GM19438 (cell line): ENCODE measurements at regions not wholly inside any gene's neighbourhood (a gene's known extent, or its start where the extent isn't known, plus 50 kb on each side); places are given as distances from the start of the nearest gene placed in this dataset.
"Not testable (repeated sequence)": the region's sequence is repeated elsewhere in the genome, so short reads cannot be mapped to it uniquely, and the experiment has no call there.

ENCODE experiments used
- ATAC-seq: cut with Tn5 transposase; IDR thresholded peaks from one replicate; pipeline ENCODE4 v1.9.1; 2021; ENCODE audit warnings: low read depth; ENCODE audit not compliant: unreplicated experiment

DNA sequence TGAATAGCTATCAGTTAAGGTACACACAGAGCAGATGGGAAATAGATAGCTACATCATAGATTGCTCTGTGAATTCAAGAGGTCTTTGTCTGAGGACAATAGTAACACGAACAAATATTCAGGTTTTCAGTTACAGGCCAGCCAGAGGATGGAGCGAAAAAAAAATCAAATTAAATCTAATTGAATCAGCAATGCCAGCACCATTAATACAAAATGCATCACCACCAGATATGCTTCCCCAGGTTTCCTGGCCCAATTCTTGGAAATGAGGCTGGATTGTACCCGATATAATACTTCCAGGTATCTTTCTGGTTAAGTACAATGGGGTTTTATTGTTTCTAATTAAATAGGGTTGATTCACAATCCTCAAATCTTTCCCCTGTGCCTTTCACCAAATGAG is 975.8 kb upstream of the AUTS2 start:
- ATAC-seq: no peak

DNA sequence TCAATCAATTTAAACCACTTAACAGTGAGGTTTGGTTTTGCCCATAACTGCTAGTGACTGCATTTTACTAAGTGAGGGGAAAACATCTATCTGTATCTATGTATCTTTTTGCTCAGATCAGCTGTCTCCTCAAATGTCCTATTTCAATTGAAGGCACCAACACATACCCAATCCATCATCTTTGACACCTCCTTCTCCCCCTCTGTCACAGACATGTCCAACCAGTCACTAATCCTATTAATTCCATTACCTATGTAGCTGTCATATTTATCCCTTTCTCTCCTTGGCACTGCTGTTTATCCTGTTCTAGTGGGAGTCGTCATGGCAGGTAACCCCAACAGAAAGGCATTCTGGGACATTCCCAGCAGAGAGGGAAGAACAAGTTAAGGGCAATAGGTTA is 975.2 kb upstream of the AUTS2 start:
- no peak for ATAC-seq

DNA sequence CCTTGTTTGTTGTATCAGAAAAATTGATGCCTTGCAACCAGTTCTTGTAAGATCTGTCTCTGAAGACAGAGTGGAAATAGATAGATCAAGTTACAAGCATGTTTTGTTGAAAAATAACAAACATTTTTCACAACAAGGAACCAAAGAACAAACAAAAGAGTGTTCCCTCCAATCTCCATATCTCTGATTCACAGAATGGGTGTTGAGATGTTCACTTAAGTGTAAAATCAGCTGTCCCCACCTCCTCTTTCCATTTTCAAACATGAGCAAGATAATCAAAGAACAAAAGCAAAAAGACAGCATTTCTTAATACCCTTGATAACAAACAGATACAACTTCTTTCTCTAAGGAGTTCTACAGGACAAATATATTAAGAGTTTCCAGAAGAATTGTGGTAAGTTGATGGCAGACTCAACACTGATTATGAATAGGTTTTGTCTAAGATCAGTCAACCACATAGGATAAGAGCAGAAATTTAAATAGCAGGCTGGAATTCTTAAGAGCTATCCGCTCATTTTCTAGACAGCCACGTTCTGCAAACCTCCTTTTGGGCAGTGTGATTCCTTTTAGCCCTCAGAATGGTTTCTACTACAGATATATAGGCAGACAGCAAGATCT is 970.9 kb upstream of the AUTS2 start:
- no peak for ATAC-seq

DNA sequence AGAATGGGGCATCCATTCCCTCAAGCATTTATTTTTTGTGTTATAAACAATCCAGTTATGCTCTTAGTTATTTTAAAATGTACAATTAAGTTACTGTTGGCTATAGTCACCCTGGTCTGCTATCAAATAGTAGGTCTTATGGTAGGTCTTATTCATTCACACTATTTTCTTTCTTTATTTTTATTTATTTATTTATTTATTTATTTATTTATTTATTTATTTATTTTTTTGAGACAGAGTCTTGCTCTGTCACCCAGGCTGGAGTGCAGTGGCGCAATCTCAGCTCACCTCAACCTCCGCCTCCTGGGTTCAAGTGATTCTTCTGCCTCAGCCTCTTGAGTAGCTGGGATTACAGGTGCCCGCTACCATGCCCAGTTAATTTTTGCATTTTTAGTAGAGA is 967.4 kb upstream of the AUTS2 start:
- not testable (repeated sequence) for ATAC-seq

DNA sequence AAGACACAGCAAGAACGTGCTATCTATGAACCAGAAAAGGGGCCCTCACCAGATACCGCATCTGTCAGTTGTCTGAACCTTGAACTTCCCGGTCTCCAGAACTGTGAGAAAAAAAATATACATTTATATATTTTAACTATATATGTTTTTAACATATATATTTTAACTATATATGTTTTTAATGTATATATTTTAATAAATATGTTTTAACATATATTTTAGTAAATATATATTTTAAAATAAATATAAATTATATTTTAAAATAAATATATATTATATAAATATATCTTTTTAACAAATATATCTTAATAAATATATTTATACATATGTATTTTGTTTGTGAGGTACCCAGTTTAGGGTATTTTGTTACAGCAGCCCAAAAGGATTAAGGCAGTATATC is 958.2 kb upstream of the AUTS2 start:
- ATAC-seq: no peak

DNA sequence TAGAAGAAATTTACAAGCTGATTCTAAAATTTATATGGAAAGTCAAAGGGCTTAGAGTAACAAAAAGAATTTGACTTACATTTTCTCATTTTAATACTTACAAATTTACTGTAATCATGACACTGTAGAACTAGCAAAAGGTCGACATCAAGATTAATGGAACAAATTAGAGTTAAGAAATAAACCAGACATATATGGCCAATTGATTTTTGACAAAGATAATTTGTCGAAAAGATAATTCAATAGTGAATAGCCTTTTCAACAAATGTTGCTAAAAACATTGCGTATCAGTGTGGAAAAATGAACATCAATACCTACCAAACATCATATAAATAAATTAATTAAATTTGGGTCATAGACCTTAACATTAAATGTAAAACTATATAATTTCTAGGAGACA is 955.5 kb upstream of the AUTS2 start:
- ATAC-seq: no peak

DNA sequence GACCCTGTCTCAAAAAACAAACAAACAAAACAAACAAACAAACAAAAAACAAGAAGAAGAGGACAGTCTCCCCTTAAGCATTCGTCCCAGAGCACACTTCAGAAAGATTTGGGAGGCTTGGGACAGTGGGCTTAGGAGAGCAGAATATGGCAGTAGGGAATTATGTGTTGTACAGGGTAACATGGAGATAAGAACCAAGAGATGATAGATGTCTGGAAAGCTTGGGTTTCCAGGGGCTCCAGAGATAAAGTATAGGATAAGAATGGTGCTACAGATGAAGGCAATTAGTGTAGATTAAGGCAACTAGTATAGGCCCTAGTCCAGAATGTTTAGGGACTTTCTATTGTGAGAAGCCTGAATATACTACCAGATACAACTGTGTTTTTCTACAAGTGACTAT is 934.9 kb upstream of the AUTS2 start:
- ATAC-seq: no peak

DNA sequence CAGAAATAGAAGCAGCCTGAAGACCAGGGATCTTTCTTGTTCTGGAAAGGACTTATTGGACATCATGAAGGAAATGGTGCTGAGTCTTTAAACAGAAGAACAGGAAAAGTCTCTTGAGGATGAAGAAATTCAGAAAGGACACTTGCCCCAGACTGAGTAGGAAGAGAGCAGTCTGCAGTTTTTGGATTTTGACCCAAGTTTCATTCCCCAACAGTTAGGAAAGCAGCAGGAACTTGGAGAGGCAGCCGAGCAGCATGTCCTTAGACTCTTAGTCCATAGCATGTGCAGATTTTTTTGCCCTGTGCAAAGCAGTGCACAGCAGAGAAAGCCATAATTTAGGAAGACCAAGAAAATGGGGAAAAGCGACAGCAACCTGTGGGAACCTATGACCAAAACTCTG is 927.2 kb upstream of the AUTS2 start:
- ATAC-seq: no peak

DNA sequence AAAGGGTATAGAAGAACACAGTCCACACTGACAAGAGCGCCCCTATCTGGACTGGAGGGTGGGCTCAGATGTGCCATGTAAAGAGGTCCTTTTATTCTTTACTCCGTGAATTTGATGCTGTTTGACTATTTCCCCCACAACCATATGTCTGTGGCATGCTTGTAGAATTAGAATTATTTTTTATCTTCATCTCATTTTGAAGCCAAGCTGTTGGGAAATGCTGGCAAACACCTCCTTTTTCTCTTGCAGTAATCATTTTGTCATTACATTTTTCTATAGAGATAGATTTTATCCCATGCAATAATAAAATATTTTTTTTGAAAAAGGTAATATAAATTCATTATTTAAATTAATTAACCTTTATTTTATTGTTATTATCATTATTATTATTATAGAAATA is 926.6 kb upstream of the AUTS2 start:
- ATAC-seq: no peak

DNA sequence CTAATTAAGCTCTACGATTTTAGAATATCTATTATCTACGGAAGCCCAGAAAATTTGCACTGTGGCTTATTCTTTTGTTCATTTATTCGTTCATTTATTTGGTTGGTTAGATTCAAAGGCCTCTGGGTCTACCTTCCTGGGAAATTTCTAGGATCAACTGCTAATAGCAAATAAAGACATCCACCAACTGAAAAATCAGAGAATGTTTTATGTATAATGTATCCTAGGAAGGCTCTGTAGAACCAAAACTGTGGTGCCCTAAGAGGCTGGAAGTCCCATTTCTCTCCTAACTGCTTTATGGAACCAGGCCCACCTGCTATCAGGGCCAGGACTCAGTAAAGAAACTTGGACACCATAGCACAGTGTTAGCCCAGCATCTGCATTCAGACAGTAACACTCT is 923.4 kb upstream of the AUTS2 start:
- ATAC-seq: no peak

DNA sequence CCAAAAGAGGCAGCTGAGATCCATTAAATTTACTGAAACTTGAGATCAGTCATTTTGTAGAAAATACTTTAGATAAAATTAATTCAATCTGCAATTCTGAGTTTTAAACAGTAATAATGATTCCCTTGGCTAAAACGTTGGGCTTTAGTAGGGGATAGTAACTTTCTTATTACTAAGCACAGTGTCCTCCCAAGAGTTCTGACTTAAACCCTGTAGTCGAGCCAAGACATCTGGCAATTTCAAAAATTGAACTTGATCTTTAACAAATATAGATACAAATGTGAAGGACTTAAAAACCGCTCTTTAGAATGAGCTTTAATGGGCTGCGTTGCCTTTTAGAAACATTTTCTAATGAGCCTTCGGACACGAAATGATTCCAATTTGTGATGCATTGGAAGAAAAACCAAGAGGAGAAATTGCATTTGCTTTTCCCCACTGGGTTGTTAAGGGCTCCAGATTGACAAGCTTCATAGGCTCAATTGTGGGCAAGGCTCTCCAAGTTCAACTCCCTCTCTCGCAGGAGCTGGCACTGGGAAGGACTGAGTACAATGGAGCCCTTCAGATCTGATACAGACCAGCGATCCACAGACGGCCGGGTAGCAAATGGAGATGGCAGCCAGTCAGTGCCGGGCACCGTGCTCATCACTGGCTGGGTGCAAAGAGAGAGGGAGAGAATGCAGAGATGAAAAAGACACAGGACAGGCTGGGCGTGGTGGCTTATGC is 921.3 kb upstream of the AUTS2 start:
- ATAC-seq: no peak

DNA sequence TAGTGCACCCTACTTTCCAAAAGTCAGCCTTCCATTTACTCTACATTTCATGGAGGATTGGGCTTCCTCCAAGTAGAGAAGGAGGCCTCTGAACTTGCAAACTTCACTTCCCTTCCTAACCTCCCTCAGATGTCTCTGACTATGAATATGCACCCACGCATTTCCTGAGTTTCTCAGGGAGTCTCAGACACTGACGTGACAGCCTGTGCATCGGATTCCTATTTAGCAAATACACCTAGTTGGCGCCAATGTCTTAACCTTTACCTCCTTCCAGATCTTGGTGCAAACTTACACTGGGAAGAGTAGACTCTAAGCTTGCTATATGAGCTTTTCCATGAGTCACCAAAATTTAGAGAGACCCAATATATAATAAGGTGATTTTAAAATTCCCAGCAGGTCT is 920.1 kb upstream of the AUTS2 start:
- no peak for ATAC-seq

DNA sequence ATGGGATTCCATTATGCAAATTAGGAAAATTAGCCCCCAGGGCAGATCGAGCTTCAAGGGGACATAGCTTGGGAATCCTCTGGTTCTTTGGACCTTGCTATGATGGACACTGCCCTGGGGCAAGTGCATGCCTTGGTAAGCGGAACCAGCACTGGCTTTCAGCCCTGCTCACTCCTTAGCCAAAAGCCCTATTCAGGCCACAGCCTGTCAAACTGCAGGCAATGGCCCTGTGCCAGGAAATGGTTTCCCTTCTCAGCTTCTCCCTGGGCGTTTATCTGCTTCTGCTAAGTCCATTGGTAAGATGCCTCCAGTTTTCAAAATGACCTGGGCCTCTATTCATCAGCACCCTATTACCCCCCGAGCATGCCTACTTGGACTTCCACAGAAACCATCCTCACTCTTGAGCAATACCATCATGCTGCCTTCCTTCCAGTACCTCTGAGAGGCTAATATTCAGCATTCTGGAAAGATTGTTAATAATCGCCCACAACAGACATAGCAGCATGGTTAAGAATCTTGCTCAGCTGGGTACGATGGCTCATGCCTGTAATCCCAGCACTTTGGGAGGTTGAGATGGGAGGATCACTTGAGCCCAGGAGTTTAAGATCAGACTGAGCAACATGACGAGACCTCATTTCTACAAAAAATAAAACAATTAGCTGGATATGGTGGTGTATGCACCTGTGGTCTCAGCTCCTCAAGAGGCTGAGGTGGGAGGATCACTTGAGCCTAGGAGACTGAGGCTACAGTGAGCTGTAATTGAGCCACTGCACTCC is 918.6 kb upstream of the AUTS2 start:
- no peak for ATAC-seq

DNA sequence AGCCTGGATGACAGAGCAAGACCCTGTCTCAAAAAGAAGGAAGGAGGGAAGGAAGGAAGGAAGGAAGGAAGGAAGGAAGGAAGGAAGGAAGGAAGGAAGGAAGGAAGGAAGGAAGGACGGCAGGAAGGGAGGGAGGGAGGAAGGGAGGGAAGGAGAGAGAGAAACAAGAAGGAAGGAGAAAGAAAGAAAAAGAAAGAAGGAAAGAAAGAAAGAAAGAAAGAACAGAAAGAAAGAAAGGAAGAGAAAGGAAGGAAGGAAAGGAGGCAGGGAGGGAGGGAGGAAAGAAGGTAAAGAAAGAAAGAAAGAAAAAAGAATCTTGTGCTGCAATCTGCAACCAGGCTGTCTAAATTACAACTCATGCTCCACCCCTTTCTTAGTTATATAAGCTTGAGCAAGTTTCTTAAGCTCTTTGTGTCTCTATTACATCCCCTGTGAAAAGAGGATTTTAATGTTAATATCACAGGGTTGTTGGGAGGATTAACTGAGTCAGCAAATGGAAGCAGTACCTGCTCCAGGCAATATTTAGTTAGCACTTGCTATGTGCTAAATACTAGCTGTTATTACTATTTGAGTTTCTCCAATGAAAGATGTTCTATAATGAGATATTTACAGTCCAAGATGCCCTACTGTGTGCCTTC is 917.9 kb upstream of the AUTS2 start:
- no peak for ATAC-seq

DNA sequence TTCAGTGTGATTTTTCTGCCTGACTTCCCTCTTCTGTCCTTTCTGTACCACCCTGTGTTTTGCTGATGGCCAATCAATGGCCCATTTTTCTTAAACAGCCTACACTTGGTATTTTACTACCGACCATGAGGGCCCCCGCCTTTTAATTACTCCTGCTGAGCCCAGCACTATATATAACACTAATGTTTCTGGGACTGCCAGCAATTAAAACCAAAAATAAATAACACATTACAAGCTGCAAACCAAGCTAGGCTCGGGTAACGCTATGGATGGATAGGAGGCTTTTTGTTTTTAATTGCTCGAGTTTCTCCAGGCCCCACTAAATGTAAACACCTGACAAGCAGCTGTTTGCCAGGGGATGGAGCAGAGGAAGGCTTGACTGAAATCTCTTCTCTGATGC is 915.4 kb upstream of the AUTS2 start:
- ATAC-seq: no peak

DNA sequence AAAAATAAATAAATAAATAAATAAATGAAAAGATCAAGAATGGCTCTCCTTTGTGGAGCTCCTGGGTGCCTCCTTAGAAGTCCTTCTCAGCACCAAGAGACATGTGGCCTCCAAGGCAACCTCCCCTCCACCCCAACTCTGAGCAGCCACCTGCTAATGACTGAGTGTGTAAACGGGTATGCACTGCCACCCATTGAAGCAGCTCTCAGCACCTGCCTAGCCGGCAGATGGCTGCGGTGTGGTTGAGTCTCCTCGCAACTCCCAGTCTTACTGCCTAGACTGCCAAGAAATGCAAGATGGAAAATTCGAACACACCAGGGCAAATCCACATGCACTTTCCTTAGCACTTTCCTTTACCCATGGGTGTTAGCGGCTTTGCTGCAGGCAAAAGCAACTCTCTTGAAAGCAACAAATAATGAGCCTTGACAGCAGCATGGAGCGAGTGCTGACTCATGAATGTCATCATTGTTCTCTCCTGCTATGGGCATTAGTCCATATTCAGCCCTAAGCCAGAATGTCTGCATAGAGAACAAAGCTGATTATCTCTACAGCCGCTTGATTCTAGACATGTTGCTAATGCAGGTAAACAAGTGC is 913.9 kb upstream of the AUTS2 start:
- ATAC-seq: no peak

DNA sequence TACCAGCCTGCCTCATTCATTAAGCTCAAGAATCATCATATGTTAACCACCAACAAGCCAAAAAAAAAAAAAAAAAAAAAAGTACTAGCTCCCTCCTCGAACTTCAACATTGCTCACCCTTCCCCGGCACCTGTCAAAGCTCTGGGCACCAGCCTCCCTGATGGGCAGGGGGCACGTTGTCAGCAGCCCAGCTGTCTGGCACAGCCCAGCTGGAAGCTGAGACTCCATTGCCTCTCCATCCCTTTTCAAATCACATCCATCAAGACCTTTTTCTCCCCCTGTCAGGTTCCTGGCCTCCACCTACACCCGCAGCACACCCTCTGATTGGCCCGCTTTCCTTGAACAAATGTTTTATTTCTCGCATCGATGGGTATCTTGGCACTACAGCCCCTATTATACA is 913.3 kb upstream of the AUTS2 start:
- no peak for ATAC-seq

DNA sequence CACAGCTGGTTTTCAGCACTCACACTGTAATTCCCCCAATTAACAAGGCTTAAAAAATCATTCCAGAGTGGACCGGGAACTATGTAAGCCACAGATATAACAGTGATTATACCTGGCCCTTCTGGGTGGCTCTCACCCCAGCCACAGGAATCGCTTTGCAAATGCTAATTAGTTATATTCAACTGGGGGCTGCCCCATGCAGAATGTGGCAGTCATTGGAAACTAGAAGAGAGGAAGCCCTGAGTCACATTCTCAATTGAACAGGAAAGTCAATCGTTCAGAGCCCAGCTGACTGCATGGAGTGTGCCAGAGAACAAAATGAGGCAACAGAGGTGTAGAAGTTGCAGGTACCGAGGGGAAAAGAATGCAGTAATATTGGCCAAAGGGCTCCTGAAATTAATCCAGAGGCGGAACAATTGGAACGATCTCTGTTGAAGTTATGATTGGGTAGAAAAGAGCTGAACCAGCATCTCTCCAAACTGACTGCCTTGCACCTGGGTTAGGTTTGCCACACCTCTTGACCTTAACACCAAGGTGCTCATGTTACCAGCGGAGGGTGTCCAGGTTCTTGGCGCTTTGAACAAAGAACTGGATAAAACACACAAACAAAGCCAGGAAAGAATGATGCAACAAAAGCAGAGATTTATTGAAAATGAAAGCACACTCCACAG is 909.7 kb upstream of the AUTS2 start:
- ATAC-seq: no peak

DNA sequence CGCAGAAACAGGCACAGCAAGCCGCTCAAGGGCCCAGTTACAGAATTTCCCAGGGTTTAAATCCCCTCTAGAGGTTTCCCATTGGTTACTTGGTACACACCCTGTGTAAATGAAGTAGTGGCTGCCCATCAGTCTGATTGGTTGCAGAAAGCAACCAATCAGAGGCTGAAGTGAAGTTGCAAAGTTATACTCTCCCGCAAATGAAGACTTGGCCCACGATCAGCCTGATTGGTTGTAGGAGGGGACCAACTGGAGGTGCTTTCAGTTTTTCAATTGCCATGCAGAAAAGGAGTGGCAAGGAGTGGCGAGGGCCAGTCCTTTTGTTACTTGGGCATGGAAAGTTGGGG is 909.2 kb upstream of the AUTS2 start:
- ATAC-seq: no peak
